GM23248 (cell line): ENCODE measurements at regions not wholly inside any gene's neighbourhood (a gene's known extent, or its start where the extent isn't known, plus 50 kb on each side); places are given as distances from the start of the nearest gene placed in this dataset.
"Not testable (repeated sequence)": the region's sequence is repeated elsewhere in the genome, so short reads cannot be mapped to it uniquely, and the experiment has no call there.

ENCODE experiments used
- EZH2 ChIP-seq: fragments of 200-600 bp; sonication (generic); IDR thresholded peaks from 2 replicates; pipeline ENCODE4 v1.6.1; 2018; ENCODE audit warnings: antibody characterized with exemption, mild to moderate bottlenecking; ENCODE audit not compliant: insufficient read depth, poor library complexity, severe bottlenecking
- EZH2phosphoT487 ChIP-seq: fragments of 200-600 bp; sonication (generic); IDR thresholded peaks from 2 replicates; pipeline ENCODE4 v1.6.1; 2018; ENCODE audit warnings: antibody characterized with exemption, moderate library complexity, mild to moderate bottlenecking, low read depth; ENCODE audit not compliant: insufficient read depth

- TF ChIP-seq EZH2phosphoT487, EZH2: not testable (repeated sequence)
Observed at GRCh38 chr4:9103148-9103524, 67.1 kb upstream of the FAM90A26 start.
